WTC11 (cell line): ENCODE measurements at regions not wholly inside any gene's neighbourhood (a gene's known extent, or its start where the extent isn't known, plus 50 kb on each side); places are given as distances from the start of the nearest gene placed in this dataset.

ENCODE experiments used
- ATAC-seq: fragments of 200-7000 bp; cut with Tn5 transposase; 2 replicates; pipeline ENCODE4 v1.10.0; 2021; ENCODE audit warnings: mild to moderate bottlenecking, moderate library complexity
- CTCF ChIA-PET: fragments of 300-600 bp; sonication (Branson Sonifier 250); formaldehyde crosslinking; loops from one replicate; lab custom pipeline; 2021; ENCODE audit warnings: antibody characterized with exemption; lab: Charles Lee
- POLR2A ChIA-PET: fragments of 350-600 bp; sonication (Branson Sonifier 250); formaldehyde crosslinking; loops from one replicate; lab custom pipeline; 2021; ENCODE audit warnings: antibody characterized with exemption; lab: Charles Lee
- DNase-seq: peaks from one replicate; pipeline ENCODE4 v3.0.0; 2021; ENCODE audit warnings: low spot score
- H3K27ac Mint-ChIP-seq: 2 replicates; pipeline ENCODE4 v1.8.0; 2021; ENCODE audit warnings: mixed read lengths
- H3K27me3 Mint-ChIP-seq: 2 replicates; pipeline ENCODE4 v1.8.0; 2021; ENCODE audit warnings: low read depth, mild to moderate bottlenecking, moderate library complexity, mixed read lengths
- H3K36me3 Mint-ChIP-seq: 2 replicates; pipeline ENCODE4 v1.8.0; 2021; ENCODE audit warnings: mixed read lengths
- H3K4me1 Mint-ChIP-seq: 2 replicates; pipeline ENCODE4 v1.8.0; 2022; ENCODE audit warnings: mixed read lengths
- H3K4me3 Mint-ChIP-seq: 2 replicates; pipeline ENCODE4 v1.8.0; 2021; ENCODE audit warnings: mild to moderate bottlenecking, moderate library complexity, mixed read lengths
- H3K9me3 Mint-ChIP-seq: 2 replicates; pipeline ENCODE4 v1.8.0; 2021; ENCODE audit warnings: mixed read lengths
- ATF1 ChIP-seq: sonication (generic); formaldehyde crosslinking; IDR thresholded peaks from 2 replicates; pipeline ENCODE4 v1.8.1; 2023; ENCODE audit warnings: mild to moderate bottlenecking, moderate library complexity, missing genetic modification reagents
- CBFB ChIP-seq: sonication (generic); formaldehyde crosslinking; IDR thresholded peaks from 2 replicates; pipeline ENCODE4 v1.8.1; 2022; ENCODE audit warnings: mild to moderate bottlenecking, low read depth, missing genetic modification reagents
- CTCF ChIP-seq: fragments of 200-600 bp; IDR thresholded peaks from 2 replicates; pipeline ENCODE4 v1.8.0; 2022; ENCODE audit warnings: antibody characterized with exemption
- GTF2I ChIP-seq: fragments of 250-450 bp; sonication (Bioruptor Pico); conservative IDR thresholded peaks from 2 replicates; pipeline ENCODE4 v1.4.0; 2021; ENCODE audit warnings: mild to moderate bottlenecking
- HMGXB4 ChIP-seq: sonication (generic); formaldehyde crosslinking; IDR thresholded peaks from 2 replicates; pipeline ENCODE4 v1.8.1; 2023; ENCODE audit warnings: mild to moderate bottlenecking, moderate library complexity, missing genetic modification reagents
- JUN ChIP-seq: sonication (generic); formaldehyde crosslinking; IDR thresholded peaks from 2 replicates; pipeline ENCODE4 v1.8.0; 2023; ENCODE audit warnings: mild to moderate bottlenecking, missing genetic modification reagents
- NFATC4 ChIP-seq: fragments of 250-450 bp; sonication (Bioruptor Pico); IDR thresholded peaks from 2 replicates; pipeline ENCODE4 v1.9.0; 2021; ENCODE audit warnings: mild to moderate bottlenecking
- NFE2L1 ChIP-seq: sonication (generic); formaldehyde crosslinking; IDR thresholded peaks from 2 replicates; pipeline ENCODE4 v1.8.1; 2023; ENCODE audit warnings: missing genetic modification reagents
- NR2C2 ChIP-seq: sonication (generic); formaldehyde crosslinking; IDR thresholded peaks from 2 replicates; pipeline ENCODE4 v1.8.0; 2022; ENCODE audit warnings: mild to moderate bottlenecking, missing genetic modification reagents
- OVOL2 ChIP-seq: fragments of 250-450 bp; sonication (Bioruptor Pico); IDR thresholded peaks from 2 replicates; pipeline ENCODE4 v1.9.0; 2021; ENCODE audit warnings: mild to moderate bottlenecking, borderline replicate concordance
- SMAD3 ChIP-seq: sonication (generic); formaldehyde crosslinking; IDR thresholded peaks from 2 replicates; pipeline ENCODE4 v1.8.0; 2022; ENCODE audit warnings: missing genetic modification reagents, mild to moderate bottlenecking, borderline replicate concordance
- SMAD4 ChIP-seq: sonication (generic); formaldehyde crosslinking; IDR thresholded peaks from 2 replicates; pipeline ENCODE4 v1.8.0; 2022; ENCODE audit warnings: mild to moderate bottlenecking, missing genetic modification reagents
- TP53 ChIP-seq: sonication (generic); formaldehyde crosslinking; IDR thresholded peaks from 2 replicates; pipeline ENCODE4 v1.8.1; 2023; ENCODE audit warnings: mild to moderate bottlenecking, missing genetic modification reagents
- ZNF232 ChIP-seq: sonication (generic); formaldehyde crosslinking; IDR thresholded peaks from 2 replicates; pipeline ENCODE4 v1.8.0; 2022; ENCODE audit warnings: mild to moderate bottlenecking, missing genetic modification reagents
- ZNF317 ChIP-seq: sonication (generic); formaldehyde crosslinking; IDR thresholded peaks from 2 replicates; pipeline ENCODE4 v1.8.1; 2023; ENCODE audit warnings: low read depth, mild to moderate bottlenecking, moderate library complexity, missing genetic modification reagents, borderline replicate concordance
- ZNF671 ChIP-seq: fragments of 250-450 bp; sonication (Bioruptor Pico); IDR thresholded peaks from 2 replicates; pipeline ENCODE4 v1.8.0; 2021; ENCODE audit warnings: mild to moderate bottlenecking
- TF ChIP-seq, protein P1 (sequence below): sonication (generic); formaldehyde crosslinking; IDR thresholded peaks from 2 replicates; pipeline ENCODE4 v1.8.0; 2022; ENCODE audit warnings: missing genetic modification reagents
- TF ChIP-seq, protein P2 (sequence below): sonication (generic); formaldehyde crosslinking; IDR thresholded peaks from 2 replicates; pipeline ENCODE4 v1.8.1; 2022; ENCODE audit warnings: missing genetic modification reagents, borderline replicate concordance
- TF ChIP-seq, protein P3 (sequence below): sonication (generic); formaldehyde crosslinking; IDR thresholded peaks from 2 replicates; pipeline ENCODE4 v1.8.0; 2023; ENCODE audit warnings: mild to moderate bottlenecking, missing genetic modification reagents

DNA sequence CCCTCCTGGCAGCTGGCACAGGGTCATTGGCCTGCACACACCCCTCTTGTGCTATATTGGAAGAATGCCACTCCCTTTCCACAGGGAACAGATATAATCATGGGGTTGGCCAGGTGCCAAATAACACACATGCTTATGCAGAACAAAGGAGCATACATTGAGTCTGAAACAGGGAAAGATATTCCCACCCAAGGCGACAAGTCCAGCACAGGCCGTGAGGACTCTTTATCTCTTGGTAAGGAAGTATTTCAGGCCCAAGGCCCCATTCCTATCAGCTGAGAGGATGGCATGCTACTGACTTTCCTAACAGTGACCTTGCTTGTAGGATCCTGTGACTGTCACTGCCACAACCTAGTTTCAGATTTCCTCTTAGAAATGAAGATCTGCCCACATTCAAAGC is 59.0 kb upstream of the STXBP6 start:
- POLR2A ChIA-PET: no interaction called here
- DNase-seq (no peak), ATAC-seq (no peak)
- CTCF ChIA-PET: no interaction called here
- no peaks in the 10 kb centered on the region for H3K27me3 Mint-ChIP-seq
- H3K4me3 Mint-ChIP-seq: no peak overlapping the region
- H3K36me3 Mint-ChIP-seq: no peaks in the 10 kb centered on the region
- no peak for TF ChIP-seq NFATC4 (CRISPR knock-in tag)
- TF ChIP-seq, protein P1, sequence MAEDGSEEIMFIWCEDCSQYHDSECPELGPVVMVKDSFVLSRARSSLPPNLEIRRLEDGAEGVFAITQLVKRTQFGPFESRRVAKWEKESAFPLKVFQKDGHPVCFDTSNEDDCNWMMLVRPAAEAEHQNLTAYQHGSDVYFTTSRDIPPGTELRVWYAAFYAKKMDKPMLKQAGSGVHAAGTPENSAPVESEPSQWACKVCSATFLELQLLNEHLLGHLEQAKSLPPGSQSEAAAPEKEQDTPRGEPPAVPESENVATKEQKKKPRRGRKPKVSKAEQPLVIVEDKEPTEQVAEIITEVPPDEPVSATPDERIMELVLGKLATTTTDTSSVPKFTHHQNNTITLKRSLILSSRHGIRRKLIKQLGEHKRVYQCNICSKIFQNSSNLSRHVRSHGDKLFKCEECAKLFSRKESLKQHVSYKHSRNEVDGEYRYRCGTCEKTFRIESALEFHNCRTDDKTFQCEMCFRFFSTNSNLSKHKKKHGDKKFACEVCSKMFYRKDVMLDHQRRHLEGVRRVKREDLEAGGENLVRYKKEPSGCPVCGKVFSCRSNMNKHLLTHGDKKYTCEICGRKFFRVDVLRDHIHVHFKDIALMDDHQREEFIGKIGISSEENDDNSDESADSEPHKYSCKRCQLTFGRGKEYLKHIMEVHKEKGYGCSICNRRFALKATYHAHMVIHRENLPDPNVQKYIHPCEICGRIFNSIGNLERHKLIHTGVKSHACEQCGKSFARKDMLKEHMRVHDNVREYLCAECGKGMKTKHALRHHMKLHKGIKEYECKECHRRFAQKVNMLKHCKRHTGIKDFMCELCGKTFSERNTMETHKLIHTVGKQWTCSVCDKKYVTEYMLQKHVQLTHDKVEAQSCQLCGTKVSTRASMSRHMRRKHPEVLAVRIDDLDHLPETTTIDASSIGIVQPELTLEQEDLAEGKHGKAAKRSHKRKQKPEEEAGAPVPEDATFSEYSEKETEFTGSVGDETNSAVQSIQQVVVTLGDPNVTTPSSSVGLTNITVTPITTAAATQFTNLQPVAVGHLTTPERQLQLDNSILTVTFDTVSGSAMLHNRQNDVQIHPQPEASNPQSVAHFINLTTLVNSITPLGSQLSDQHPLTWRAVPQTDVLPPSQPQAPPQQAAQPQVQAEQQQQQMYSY (CRISPR knock-in tag): no peak
- TF ChIP-seq OVOL2 (CRISPR knock-in tag): no peak
- TF ChIP-seq, protein P2, sequence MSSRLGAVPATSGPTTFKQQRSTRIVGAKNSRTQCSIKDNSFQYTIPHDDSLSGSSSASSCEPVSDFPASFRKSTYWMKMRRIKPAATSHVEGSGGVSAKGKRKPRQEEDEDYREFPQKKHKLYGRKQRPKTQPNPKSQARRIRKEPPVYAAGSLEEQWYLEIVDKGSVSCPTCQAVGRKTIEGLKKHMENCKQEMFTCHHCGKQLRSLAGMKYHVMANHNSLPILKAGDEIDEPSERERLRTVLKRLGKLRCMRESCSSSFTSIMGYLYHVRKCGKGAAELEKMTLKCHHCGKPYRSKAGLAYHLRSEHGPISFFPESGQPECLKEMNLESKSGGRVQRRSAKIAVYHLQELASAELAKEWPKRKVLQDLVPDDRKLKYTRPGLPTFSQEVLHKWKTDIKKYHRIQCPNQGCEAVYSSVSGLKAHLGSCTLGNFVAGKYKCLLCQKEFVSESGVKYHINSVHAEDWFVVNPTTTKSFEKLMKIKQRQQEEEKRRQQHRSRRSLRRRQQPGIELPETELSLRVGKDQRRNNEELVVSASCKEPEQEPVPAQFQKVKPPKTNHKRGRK: no peak
- no peak for TF ChIP-seq HMGXB4 (CRISPR knock-in tag)
- TF ChIP-seq, protein P3, sequence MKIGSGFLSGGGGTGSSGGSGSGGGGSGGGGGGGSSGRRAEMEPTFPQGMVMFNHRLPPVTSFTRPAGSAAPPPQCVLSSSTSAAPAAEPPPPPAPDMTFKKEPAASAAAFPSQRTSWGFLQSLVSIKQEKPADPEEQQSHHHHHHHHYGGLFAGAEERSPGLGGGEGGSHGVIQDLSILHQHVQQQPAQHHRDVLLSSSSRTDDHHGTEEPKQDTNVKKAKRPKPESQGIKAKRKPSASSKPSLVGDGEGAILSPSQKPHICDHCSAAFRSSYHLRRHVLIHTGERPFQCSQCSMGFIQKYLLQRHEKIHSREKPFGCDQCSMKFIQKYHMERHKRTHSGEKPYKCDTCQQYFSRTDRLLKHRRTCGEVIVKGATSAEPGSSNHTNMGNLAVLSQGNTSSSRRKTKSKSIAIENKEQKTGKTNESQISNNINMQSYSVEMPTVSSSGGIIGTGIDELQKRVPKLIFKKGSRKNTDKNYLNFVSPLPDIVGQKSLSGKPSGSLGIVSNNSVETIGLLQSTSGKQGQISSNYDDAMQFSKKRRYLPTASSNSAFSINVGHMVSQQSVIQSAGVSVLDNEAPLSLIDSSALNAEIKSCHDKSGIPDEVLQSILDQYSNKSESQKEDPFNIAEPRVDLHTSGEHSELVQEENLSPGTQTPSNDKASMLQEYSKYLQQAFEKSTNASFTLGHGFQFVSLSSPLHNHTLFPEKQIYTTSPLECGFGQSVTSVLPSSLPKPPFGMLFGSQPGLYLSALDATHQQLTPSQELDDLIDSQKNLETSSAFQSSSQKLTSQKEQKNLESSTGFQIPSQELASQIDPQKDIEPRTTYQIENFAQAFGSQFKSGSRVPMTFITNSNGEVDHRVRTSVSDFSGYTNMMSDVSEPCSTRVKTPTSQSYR (CRISPR knock-in tag): no peak
- no peak for TF ChIP-seq ATF1 (CRISPR knock-in tag)
- TF ChIP-seq ZNF232: no peak
- H3K9me3 Mint-ChIP-seq: no peaks in the 10 kb centered on the region
- no peak overlapping the region for H3K27ac Mint-ChIP-seq
- H3K4me1 Mint-ChIP-seq: no peaks in the 10 kb centered on the region

GRCh38 chr14:25108291-25108690 is 58.3 kb upstream of the STXBP6 start:
- ATAC-seq (no peak), DNase-seq (no peak)
- H3K36me3 Mint-ChIP-seq: no peaks in the 10 kb centered on the region
- no peaks in the 10 kb centered on the region for H3K9me3 Mint-ChIP-seq
- H3K4me1 Mint-ChIP-seq: no peaks in the 10 kb centered on the region
- H3K4me3 Mint-ChIP-seq: no peak overlapping the region
- ChIA-PET POLR2A (no interaction called here), CTCF (no interaction called here)
- no peaks in the 10 kb centered on the region for H3K27me3 Mint-ChIP-seq
- no peak overlapping the region for H3K27ac Mint-ChIP-seq
- TF ChIP-seq SMAD3 (CRISPR knock-in tag) (no peak), NR2C2 (CRISPR knock-in tag) (no peak), ZNF671 (no peak), GTF2I (CRISPR knock-in tag) (no peak), SMAD4 (no peak), TP53 (CRISPR knock-in tag) (no peak), JUN (no peak), NFE2L1 (CRISPR knock-in tag) (no peak), CTCF (no peak), ZNF317 (no peak), CBFB (CRISPR knock-in tag) (no peak)
- TF ChIP-seq, all 79 proteins: peak for 0
